ENCODE measurements at regions not wholly inside any gene's neighbourhood (a gene's known extent, or its start where the extent isn't known, plus 50 kb on each side); places are given as distances from the start of the nearest gene placed in this dataset.

DNA sequence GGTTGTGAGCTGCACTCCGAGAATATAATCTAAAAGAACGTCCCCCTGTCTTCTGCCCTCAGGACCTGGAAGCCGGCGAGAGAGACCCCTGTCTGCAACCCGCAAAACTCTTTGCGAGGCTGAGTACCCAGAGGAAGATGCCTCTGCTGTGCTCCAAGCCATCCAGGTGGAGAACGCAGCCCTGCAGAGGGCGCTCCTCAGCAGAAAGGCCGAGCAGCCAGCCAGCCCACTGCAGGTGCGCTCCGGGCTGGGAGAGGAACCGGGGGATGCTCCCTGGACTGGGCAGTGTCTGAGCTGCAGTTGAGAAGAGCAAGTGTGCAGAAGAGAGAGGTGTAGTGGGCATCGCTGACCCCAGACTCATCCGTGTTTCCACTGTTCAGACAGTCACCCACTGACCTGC lies 148.3 kb downstream of the KATNIP start:
- TF ChIP-seq GATA2 (IDR thresholded peaks at IDR 0.05; ENCODE audit: low read depth, low read length) (no peak), GATA3 (IDR thresholded peaks at IDR 0.05; ENCODE audit: low read depth, low read length) (no peak)
